ENCODE measurements at regions not wholly inside any gene's neighbourhood (a gene's known extent, or its start where the extent isn't known, plus 50 kb on each side); places are given as distances from the start of the nearest gene placed in this dataset.
A peak's percentile ranks its signal among the peaks of the same experiment; 100 is the strongest.

DNA sequence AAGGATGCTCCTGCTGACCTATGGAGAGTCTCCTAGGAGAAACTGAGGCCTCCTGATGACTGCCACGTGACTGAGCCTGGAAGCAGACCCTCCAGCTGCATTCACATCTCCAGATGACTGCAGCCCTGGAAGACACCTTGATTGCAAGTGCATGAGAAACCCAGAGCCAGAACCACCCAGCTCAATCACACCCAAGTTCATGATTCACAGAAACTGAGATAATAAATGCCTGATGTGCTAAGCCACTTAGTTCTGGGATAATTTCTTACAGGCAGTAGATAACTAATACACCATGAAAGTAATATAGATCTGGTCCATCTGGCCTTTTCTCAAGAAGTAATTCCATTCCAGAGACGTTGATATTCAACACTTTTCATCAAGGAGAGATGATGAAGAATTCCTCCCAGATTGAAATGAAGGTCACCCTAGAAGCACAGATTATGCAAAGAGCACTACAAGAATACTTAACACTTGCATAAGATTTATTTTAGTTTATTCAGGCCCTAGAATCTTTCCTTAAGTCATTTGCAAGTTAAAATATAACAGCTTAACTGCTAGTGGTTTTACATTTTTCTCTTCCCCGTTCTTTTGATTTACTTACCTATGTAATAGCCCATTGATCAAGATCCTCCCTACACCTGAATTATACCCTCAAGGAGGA is 208.2 kb upstream of the INHBA start:
- DNase-seq (ENCODE audit: insufficient read length) = no peak
- no peak for FAIRE-seq
- TF ChIP-seq POLR2AphosphoS5 (IDR thresholded peaks at IDR 0.05; ENCODE audit: low read depth, low read length) (no peak), TAF1 (IDR thresholded peaks at IDR 0.05; ENCODE audit: borderline replicate concordance, low read depth, low read length) (no peak), POLR2A (IDR thresholded peaks at IDR 0.05; ENCODE audit: low read depth, low read length) (no peak)

DNA sequence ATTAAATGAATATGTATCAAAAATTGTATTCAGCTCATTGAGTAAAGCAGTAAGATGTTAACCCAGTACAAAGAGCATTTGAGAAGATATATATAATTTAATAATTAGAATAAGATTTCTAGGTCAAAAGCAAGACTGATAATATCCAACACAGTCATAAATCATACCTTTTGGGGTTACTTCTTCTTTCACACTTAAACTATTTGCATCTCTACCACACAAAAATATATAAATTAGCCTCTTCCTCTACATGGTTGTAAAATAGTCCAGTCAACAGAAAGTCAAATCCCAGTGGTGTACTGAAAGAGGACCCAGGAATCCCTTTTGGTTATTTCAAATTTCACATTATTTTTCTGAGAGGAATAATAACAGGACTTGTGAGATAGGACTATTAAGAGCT is 204.6 kb upstream of the INHBA start:
- DNase-seq (ENCODE audit: insufficient read length) (no peak), FAIRE-seq (no peak)
- TF ChIP-seq POLR2AphosphoS5 (IDR thresholded peaks at IDR 0.05; ENCODE audit: low read depth, low read length) = no peak
- no peak for TF ChIP-seq TAF1 (IDR thresholded peaks at IDR 0.05; ENCODE audit: borderline replicate concordance, low read depth, low read length)
- no peak for TF ChIP-seq POLR2A (IDR thresholded peaks at IDR 0.05; ENCODE audit: low read depth, low read length)

DNA sequence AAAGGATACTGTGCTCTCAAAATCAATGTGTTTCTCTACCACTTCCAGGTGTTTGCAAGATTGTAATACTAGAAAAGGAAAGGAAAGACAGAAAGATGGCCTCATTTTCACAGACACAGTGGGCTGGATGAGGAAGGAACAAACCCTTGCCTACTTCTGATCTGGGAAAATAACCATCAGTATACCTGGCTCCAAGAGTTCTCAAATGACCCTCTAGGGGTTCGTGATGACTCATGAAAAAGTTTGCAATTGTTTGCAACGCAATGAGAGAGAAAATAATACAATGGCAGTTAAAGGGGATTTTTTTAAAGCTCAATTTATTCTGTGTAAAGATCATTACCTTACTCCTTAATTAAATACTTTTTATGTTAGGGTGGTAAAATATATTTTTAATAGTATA is 197.6 kb upstream of the INHBA start:
- DNase-seq (ENCODE audit: insufficient read length) (no peak), FAIRE-seq (no peak)
- TF ChIP-seq POLR2AphosphoS5 (IDR thresholded peaks at IDR 0.05; ENCODE audit: low read depth, low read length) (no peak), TAF1 (IDR thresholded peaks at IDR 0.05; ENCODE audit: borderline replicate concordance, low read depth, low read length) (no peak), POLR2A (IDR thresholded peaks at IDR 0.05; ENCODE audit: low read depth, low read length) (no peak)

DNA sequence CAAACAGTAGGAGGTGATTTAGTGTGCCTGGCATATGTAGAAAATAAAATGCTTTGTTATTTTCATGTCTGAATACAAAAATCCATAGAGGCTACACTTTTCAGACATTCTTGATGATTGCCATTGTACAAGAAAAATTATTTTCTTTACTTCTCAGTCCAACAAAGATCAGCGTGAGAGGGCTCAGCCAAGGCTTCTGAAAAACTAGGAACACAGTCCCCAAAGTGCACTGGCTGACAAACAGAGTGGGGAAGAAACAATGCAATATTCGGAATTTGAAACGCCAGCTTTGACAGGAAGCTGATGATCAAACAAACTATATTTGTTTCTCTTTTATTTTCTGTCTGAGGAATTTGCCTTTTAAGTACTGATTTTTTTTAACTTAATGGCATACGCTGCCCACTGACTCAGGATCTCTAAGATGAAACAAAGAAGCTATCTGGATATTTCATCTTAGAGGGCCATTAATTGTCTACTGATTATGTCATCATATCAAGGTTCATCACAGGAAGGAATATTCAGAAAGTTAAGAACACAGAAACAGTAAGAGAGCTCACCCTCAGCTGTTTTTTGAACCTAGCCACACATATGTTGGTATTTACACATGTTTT is 197.0 kb upstream of the INHBA start:
- FAIRE-seq (no peak), DNase-seq (ENCODE audit: insufficient read length) (no peak)
- TF ChIP-seq TAF1 (IDR thresholded peaks at IDR 0.05; ENCODE audit: borderline replicate concordance, low read depth, low read length) = no peak
- TF ChIP-seq POLR2A (IDR thresholded peaks at IDR 0.05; ENCODE audit: low read depth, low read length) = no peak
- no peak for TF ChIP-seq POLR2AphosphoS5 (IDR thresholded peaks at IDR 0.05; ENCODE audit: low read depth, low read length)

DNA sequence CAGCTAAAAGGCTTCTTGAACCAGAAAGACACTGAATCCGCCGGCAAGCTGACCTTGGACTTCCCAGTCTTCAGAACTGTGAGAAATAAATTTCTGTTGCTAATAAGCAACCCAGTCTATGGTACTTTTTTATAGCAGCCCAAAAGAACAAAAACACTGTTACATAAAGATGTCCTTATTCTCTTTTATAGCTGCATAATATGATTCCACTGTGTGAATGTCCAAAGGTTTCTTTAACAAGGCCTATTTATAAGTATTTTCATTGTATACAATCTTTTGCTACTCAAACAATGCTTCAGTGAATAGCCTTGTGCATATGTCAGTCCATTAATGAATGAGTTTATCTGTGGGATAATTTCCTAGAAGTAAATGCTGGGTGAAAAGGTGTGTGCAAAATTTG is 190.8 kb upstream of the INHBA start:
- DNase-seq (ENCODE audit: insufficient read length) = no peak
- no peak for TF ChIP-seq TAF1 (IDR thresholded peaks at IDR 0.05; ENCODE audit: borderline replicate concordance, low read depth, low read length)
- no peak for TF ChIP-seq POLR2A (IDR thresholded peaks at IDR 0.05; ENCODE audit: low read depth, low read length)
- TF ChIP-seq POLR2AphosphoS5 (IDR thresholded peaks at IDR 0.05; ENCODE audit: low read depth, low read length) = no peak
- FAIRE-seq = no peak

DNA sequence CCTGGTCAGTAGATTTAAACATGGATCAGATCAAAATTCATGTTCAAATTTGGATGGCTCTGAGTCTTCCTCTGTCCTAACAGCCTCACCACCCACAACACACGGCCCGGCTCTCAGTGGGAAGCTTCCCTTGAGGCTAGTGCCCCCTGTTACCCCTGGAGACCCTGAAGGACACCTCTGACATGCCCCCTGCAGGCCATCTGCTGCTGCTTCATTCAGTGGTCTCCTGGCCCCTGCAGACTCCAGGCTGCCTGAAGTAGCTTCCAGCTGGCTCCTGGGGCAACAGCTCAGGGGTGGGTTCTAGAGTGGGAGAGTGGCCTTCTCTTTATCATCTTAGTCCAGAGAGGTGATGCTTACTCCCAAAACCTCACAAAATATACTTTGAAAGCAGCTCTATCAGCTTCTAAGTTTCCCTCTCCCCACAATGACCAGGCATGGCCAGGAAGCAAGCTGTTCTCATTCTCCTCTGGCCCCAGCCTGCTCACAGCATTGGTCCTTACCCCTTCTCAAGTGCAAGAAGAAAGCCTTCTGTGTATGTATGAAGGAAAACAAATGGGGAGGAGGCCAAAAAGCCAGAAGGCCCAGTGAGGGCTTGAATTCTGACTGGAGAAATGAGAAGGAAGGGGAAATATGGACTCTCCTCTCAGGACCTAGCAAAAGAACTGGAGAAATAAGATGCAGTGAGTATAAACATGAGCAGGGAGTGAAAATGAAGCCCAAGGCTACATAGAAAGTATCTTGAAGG is 189.6 kb upstream of the INHBA start:
- FAIRE-seq = no peak
- no peak for DNase-seq (ENCODE audit: insufficient read length)
- TF ChIP-seq POLR2AphosphoS5 (IDR thresholded peaks at IDR 0.05; ENCODE audit: low read depth, low read length) (no peak), TAF1 (IDR thresholded peaks at IDR 0.05; ENCODE audit: borderline replicate concordance, low read depth, low read length) (no peak), POLR2A (IDR thresholded peaks at IDR 0.05; ENCODE audit: low read depth, low read length) (no peak)

DNA sequence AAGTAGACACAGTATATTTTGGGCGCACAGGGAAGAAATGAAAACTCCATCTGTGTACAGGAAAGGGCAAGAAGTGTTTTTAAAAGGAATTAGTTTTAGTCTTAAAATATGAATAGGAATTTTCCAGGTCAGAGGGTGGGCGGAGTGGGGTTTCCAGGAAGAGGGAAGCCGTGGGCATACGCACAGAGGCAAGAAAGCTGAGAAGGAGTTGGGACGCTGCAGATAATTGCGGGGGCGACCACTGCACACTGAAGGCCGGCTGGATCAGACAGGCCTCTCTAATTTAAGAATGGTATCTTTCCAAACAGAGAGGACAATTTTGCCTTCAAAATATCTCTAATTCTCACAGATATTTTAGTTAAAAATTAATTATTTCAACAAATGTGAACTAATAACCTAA is 189.1 kb upstream of the INHBA start:
- TF ChIP-seq POLR2AphosphoS5 (IDR thresholded peaks at IDR 0.05; ENCODE audit: low read depth, low read length) = no peak
- TF ChIP-seq POLR2A (IDR thresholded peaks at IDR 0.05; ENCODE audit: low read depth, low read length) = no peak
- no peak for TF ChIP-seq TAF1 (IDR thresholded peaks at IDR 0.05; ENCODE audit: borderline replicate concordance, low read depth, low read length)
- DNase-seq (ENCODE audit: insufficient read length) (no peak), FAIRE-seq (peak; percentile 21)

DNA sequence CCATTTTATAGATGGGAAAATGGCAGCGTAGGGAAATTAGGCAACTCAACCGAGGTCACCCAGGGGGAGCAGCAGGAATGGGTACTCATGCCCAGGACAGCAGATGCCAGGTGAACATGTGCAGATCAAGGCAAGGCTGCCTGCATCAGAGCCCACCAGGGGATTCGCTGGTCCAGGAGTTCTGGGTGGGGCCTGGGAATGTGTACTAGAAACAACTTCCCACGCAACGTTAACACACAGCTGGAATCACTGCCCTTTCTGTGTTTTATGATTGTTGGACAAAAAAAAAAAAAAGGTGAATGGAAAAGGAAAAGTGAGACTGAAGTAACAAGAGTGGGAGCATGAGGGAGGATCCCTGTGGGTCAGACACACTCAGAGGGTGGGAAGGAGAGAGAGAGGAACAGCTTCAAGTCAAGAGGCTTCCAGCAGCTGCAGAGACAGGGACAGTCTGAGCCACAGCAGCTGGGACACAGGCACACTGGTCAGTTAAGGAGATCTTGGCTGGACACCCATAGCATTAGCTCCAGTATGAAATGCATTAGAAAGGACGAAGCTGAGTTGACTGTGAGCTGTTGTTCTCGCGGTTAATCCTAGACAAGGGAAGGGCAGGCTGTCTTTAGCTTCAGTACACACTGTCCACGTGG is 187.9 kb upstream of the INHBA start:
- no peak for TF ChIP-seq TAF1 (IDR thresholded peaks at IDR 0.05; ENCODE audit: borderline replicate concordance, low read depth, low read length)
- TF ChIP-seq POLR2A (IDR thresholded peaks at IDR 0.05; ENCODE audit: low read depth, low read length) = no peak
- TF ChIP-seq POLR2AphosphoS5 (IDR thresholded peaks at IDR 0.05; ENCODE audit: low read depth, low read length) = no peak
- DNase-seq (ENCODE audit: insufficient read length) (no peak), FAIRE-seq (no peak)

DNA sequence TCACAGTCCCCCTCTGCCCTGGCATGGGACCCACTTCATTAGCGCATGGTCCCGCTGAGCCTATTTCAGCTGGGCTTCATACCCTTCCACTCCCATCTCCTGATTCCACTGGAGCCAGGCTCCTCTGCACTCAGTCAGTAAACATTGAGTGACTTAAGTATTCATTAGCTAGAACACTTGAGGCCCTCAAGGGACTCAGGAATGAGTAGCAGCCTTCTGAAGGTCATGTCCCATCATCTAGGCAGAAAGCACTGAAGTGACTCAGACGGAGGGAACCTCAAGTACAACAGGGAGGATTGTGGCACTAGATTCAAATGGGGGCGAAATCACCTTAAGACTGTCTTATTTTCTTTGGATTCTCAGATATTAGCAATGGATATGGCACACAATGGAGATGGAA is 186.6 kb upstream of the INHBA start:
- DNase-seq (ENCODE audit: insufficient read length) (no peak), FAIRE-seq (no peak)
- TF ChIP-seq POLR2A (IDR thresholded peaks at IDR 0.05; ENCODE audit: low read depth, low read length) (no peak), POLR2AphosphoS5 (IDR thresholded peaks at IDR 0.05; ENCODE audit: low read depth, low read length) (no peak), TAF1 (IDR thresholded peaks at IDR 0.05; ENCODE audit: borderline replicate concordance, low read depth, low read length) (no peak)

DNA sequence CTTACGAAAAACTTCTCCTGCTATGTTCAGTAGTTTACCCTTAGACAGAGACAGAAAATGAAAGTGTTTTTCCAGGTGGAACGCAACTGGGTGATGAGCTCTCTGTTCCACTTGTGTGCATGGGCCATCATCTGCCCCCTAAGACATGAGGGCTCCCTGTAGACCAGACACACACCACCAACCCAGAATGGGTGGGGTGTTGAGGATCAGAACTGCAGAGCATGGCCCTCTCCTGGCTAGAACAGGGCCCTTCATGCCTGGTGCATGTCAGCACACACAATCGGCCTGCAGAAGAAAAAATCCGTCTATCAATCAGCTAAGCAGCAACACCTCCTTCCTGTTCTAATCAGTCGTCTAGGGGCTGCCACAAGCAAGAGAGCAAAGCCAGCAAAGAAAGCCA is 186.2 kb upstream of the INHBA start:
- FAIRE-seq (peak; percentile 76), DNase-seq (ENCODE audit: insufficient read length) (no peak)
- no peak for TF ChIP-seq POLR2A (IDR thresholded peaks at IDR 0.05; ENCODE audit: low read depth, low read length)
- TF ChIP-seq TAF1 (IDR thresholded peaks at IDR 0.05; ENCODE audit: borderline replicate concordance, low read depth, low read length) = no peak
- no peak for TF ChIP-seq POLR2AphosphoS5 (IDR thresholded peaks at IDR 0.05; ENCODE audit: low read depth, low read length)

DNA sequence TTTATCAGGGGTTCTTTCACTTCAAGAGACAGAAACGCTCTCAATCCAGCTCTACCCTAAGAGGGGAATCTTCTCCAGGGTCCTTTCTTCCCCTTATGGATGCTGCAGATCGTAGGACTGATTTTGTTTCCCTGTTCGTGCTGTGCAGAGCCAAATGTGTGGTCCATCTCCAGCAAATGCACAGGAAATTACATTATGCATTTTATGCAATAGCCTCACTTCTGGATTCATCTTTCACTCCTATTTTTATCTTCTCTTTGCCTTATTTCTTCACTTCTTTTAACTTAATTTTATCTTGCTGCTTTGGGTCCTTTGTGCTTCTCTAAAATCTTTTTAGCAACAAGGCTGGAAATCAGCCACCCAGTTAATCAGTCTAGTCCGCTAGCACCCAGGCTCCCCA is 184.5 kb upstream of the INHBA start:
- DNase-seq (ENCODE audit: insufficient read length) (no peak), FAIRE-seq (no peak)
- TF ChIP-seq POLR2A (IDR thresholded peaks at IDR 0.05; ENCODE audit: low read depth, low read length) (no peak), TAF1 (IDR thresholded peaks at IDR 0.05; ENCODE audit: borderline replicate concordance, low read depth, low read length) (no peak), POLR2AphosphoS5 (IDR thresholded peaks at IDR 0.05; ENCODE audit: low read depth, low read length) (no peak)
